ENCODE measurements at regions not wholly inside any gene's neighbourhood (a gene's known extent, or its start where the extent isn't known, plus 50 kb on each side); places are given as distances from the start of the nearest gene placed in this dataset.

GRCh38 chr18:40752316-40752715 lies 1202.7 kb upstream of the PIK3C3 start:
- Histone ChIP-seq H3K4me2 (no peak overlapping the region), H3F3A (ENCODE audit: low read depth) (no peaks in the 10 kb centered on the region), H3K9me3 (ENCODE audit: low read depth) (no peaks in the 10 kb centered on the region), H3K4me3 (no peak overlapping the region), H3K79me2 (ENCODE audit: low read depth) (no peaks in the 10 kb centered on the region), H3K36me3 (no peaks in the 10 kb centered on the region), H3K4me1 (no peaks in the 10 kb centered on the region), H3K27ac (no peak overlapping the region), H2AFZ (replicated peaks) (no peak overlapping the region), H3K9ac (no peak overlapping the region), H4K20me1 (ENCODE audit: low read depth) (no peaks in the 10 kb centered on the region), H3K27me3 (no peaks in the 10 kb centered on the region)
- no peaks in the 10 kb centered on the region for H3K4me1 Mint-ChIP-seq
- TF ChIP-seq EZH2 (IDR thresholded peaks at IDR 0.05) (no peak), EZH2phosphoT487 (IDR thresholded peaks at IDR 0.05) (no peak)
- TF ChIP-seq, protein P1, sequence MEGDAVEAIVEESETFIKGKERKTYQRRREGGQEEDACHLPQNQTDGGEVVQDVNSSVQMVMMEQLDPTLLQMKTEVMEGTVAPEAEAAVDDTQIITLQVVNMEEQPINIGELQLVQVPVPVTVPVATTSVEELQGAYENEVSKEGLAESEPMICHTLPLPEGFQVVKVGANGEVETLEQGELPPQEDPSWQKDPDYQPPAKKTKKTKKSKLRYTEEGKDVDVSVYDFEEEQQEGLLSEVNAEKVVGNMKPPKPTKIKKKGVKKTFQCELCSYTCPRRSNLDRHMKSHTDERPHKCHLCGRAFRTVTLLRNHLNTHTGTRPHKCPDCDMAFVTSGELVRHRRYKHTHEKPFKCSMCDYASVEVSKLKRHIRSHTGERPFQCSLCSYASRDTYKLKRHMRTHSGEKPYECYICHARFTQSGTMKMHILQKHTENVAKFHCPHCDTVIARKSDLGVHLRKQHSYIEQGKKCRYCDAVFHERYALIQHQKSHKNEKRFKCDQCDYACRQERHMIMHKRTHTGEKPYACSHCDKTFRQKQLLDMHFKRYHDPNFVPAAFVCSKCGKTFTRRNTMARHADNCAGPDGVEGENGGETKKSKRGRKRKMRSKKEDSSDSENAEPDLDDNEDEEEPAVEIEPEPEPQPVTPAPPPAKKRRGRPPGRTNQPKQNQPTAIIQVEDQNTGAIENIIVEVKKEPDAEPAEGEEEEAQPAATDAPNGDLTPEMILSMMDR (IDR thresholded peaks at IDR 0.05): no peak
- no peak overlapping the region for H3K27ac Mint-ChIP-seq
- H3K4me3 Mint-ChIP-seq: no peak overlapping the region
- H3K36me3 Mint-ChIP-seq: no peaks in the 10 kb centered on the region
- no peaks in the 10 kb centered on the region for H3K9me3 Mint-ChIP-seq
- peaks cover 2% of the 10 kb centered on the region for H3K27me3 Mint-ChIP-seq (ENCODE audit: insufficient read depth, low read depth)
- DNase-seq (ENCODE audit: low spot score): no peak

DNA sequence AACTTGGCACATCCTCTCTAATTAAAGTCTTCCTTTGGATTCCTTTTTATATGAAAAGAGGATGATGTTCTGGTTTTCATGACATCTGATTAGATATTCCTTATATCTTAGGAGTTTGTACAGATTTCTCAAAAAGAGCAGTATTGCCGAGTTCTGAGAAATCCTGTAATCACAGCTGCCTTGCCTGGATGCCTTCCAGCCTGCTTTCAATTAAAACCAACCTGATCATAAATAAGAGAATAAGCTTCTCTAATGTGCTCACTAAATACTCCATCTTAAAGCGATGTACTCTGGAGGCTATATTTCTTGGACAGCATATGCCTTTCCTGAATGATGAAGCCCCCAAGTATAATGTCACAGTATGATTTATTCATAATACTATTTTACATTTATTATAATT lies 1203.8 kb upstream of the PIK3C3 start:
- Mint-ChIP-seq H3K4me3 (no peak overlapping the region), H3K9me3 (no peaks in the 10 kb centered on the region), H3K27ac (no peak overlapping the region), H3K36me3 (no peaks in the 10 kb centered on the region), H3K4me1 (no peaks in the 10 kb centered on the region), H3K27me3 (ENCODE audit: insufficient read depth, low read depth) (peaks cover 2% of the 10 kb centered on the region)
- no peak overlapping the region for H3K27ac ChIP-seq
- no peak overlapping the region for H3K4me2 ChIP-seq
- no peaks in the 10 kb centered on the region for H3K36me3 ChIP-seq
- no peaks in the 10 kb centered on the region for H3K79me2 ChIP-seq (ENCODE audit: low read depth)
- no peak for DNase-seq (ENCODE audit: low spot score)
- H3K27me3 ChIP-seq: no peaks in the 10 kb centered on the region
- no peak overlapping the region for H2AFZ ChIP-seq (replicated peaks)
- H3K9me3 ChIP-seq (ENCODE audit: low read depth): no peaks in the 10 kb centered on the region
- no peaks in the 10 kb centered on the region for H3F3A ChIP-seq (ENCODE audit: low read depth)
- TF ChIP-seq EZH2phosphoT487 (IDR thresholded peaks at IDR 0.05) (no peak), EZH2 (IDR thresholded peaks at IDR 0.05) (no peak)
- TF ChIP-seq, protein P1 (IDR thresholded peaks at IDR 0.05): no peak
- H3K9ac ChIP-seq: no peak overlapping the region
- no peaks in the 10 kb centered on the region for H3K4me1 ChIP-seq
- no peak overlapping the region for H3K4me3 ChIP-seq
- H4K20me1 ChIP-seq (ENCODE audit: low read depth): no peaks in the 10 kb centered on the region

DNA sequence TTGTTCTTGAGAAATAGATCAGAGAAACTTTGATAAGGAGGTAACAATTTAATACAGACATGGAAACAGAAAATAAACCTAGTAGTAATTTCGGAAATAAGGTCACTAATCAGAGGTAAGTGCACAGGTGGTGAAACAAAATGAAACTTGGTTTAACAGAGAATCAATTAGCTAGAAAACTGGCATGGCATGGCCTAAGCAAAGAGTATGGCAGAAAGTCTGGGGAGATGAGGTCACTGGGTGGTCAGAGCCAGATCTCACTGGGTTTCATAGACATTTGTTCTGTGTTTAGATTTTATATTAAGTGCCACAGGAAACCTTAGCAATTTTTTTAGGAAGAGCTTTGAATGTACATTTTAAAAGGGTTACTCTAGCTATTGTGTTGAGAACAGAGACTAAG lies 1216.0 kb upstream of the PIK3C3 start:
- Histone ChIP-seq H3K9ac (no peak overlapping the region), H3K4me3 (no peak overlapping the region), H3K9me3 (ENCODE audit: low read depth) (no peaks in the 10 kb centered on the region), H3K79me2 (ENCODE audit: low read depth) (no peaks in the 10 kb centered on the region), H3F3A (ENCODE audit: low read depth) (no peaks in the 10 kb centered on the region), H3K4me2 (no peak overlapping the region), H3K27me3 (no peaks in the 10 kb centered on the region), H2AFZ (replicated peaks) (no peak overlapping the region), H3K27ac (no peak overlapping the region), H4K20me1 (ENCODE audit: low read depth) (no peaks in the 10 kb centered on the region), H3K4me1 (no peaks in the 10 kb centered on the region), H3K36me3 (no peaks in the 10 kb centered on the region)
- no peaks in the 10 kb centered on the region for H3K9me3 Mint-ChIP-seq
- no peaks in the 10 kb centered on the region for H3K27me3 Mint-ChIP-seq (ENCODE audit: insufficient read depth, low read depth)
- H3K4me3 Mint-ChIP-seq: no peak overlapping the region
- H3K4me1 Mint-ChIP-seq: no peaks in the 10 kb centered on the region
- H3K27ac Mint-ChIP-seq: no peak overlapping the region
- no peaks in the 10 kb centered on the region for H3K36me3 Mint-ChIP-seq
- no peak for DNase-seq (ENCODE audit: low spot score)
- TF ChIP-seq EZH2 (IDR thresholded peaks at IDR 0.05) (no peak), EZH2phosphoT487 (IDR thresholded peaks at IDR 0.05) (no peak)
- TF ChIP-seq, protein P1 (IDR thresholded peaks at IDR 0.05): no peak
